Amniotic epithelial cell (primary cell): ENCODE measurements at regions not wholly inside any gene's neighbourhood (a gene's known extent, or its start where the extent isn't known, plus 50 kb on each side); places are given as distances from the start of the nearest gene placed in this dataset.
A peak's percentile ranks its signal among the peaks of the same experiment; 100 is the strongest.

Source experiments
- DNase-seq: peaks from one replicate; pipeline ENCODE4 v3.0.0-alpha.2; 2010; ENCODE audit warnings: low read depth

GRCh38 chr13:50104493-50104892 is 89.2 kb downstream of the KCNRG start:
- DNase-seq: peak; percentile 60

- no peak for DNase-seq
These were observed 91.3 kb downstream of the KCNRG start for GRCh38 chr13:50106559-50106958.

GRCh38 chr13:50107205-50107604 is 92.0 kb downstream of the KCNRG start:
- peak; percentile 34 for DNase-seq

GRCh38 chr13:50114961-50115360 is 99.7 kb downstream of the KCNRG start:
- DNase-seq: no peak

- DNase-seq: no peak
These were observed 100.5 kb downstream of the KCNRG start for GRCh38 chr13:50115695-50116094.

- DNase-seq: peak; percentile 45
These were observed 101.3 kb downstream of the KCNRG start for GRCh38 chr13:50116430-50116973.

- DNase-seq: peak; percentile 68
These were observed 104.3 kb downstream of the KCNRG start for GRCh38 chr13:50119591-50119990.

- no peak for DNase-seq
These were observed 107.2 kb downstream of the KCNRG start for GRCh38 chr13:50122455-50122854.

- no peak for DNase-seq
These were observed 107.8 kb downstream of the KCNRG start for GRCh38 chr13:50123002-50123401.

GRCh38 chr13:50123515-50123861 is 108.2 kb downstream of the KCNRG start:
- no peak for DNase-seq

GRCh38 chr13:50123862-50124535 is 108.8 kb downstream of the KCNRG start:
- DNase-seq: peak; percentile 96

GRCh38 chr13:50124536-50125303 is 109.5 kb downstream of the KCNRG start:
- peak; percentile 57 for DNase-seq

- no peak for DNase-seq
These were observed 110.0 kb downstream of the KCNRG start for GRCh38 chr13:50125304-50125553.

GRCh38 chr13:50125554-50126262 is 110.5 kb downstream of the KCNRG start:
- DNase-seq: peak; percentile 87

GRCh38 chr13:50126263-50126992 is 111.2 kb downstream of the KCNRG start:
- peak; percentile 74 for DNase-seq

- peak; percentile 44 for DNase-seq
These were observed 111.9 kb downstream of the KCNRG start for GRCh38 chr13:50126993-50127725.

- DNase-seq: no peak
These were observed 112.6 kb downstream of the KCNRG start for GRCh38 chr13:50127726-50128291.

GRCh38 chr13:50128428-50128931 is 113.2 kb downstream of the KCNRG start:
- DNase-seq: no peak

GRCh38 chr13:50129081-50129705 is 113.9 kb downstream of the KCNRG start:
- no peak for DNase-seq

- DNase-seq: no peak
These were observed 114.5 kb downstream of the KCNRG start for GRCh38 chr13:50129706-50130122.
